Coronary artery (tissue), 2 donors: ENCODE measurements at regions not wholly inside any gene's neighbourhood (a gene's known extent, or its start where the extent isn't known, plus 50 kb on each side); places are given as distances from the start of the nearest gene placed in this dataset.

Experiments used
- DNase-seq: peaks from one replicate; pipeline ENCODE4 v3.0.0-alpha.2; 2017; ENCODE audit warnings: low spot score
- H3K27ac ChIP-seq, 2 donors: fragments of 200-600 bp; sonication (generic); one replicate each; pipeline ENCODE4 v1.5.1; 2016 to 2019
- H3K4me3 ChIP-seq: fragments of 200-600 bp; sonication (generic); 2 replicates; pipeline ENCODE4 v1.5.1; 2016; ENCODE audit warnings: mild to moderate bottlenecking, moderate library complexity
- TF ChIP-seq, protein P1 (sequence below): fragments of 200-600 bp; sonication (generic); IDR thresholded peaks from one replicate; pipeline ENCODE4 v1.5.1; 2019; ENCODE audit warnings: antibody characterized with exemption

DNA sequence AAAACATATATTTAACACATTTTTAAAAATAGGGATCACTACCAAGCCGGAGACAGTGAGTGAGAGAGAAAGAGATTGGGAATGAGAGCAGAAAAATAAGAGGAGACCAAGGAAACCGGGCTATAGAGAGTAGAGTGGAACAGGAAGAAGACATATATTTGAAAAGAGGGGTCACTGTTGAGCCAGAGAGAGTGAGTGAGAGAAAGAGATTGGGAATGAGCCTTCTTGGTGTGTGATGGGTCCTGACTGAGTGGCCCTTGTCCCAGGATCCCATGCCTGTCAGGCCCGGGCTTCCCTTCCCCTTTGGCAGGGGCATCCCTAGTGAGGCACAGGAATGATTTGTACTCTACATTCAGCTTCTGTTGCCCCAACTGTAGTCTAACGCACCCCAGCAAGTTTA lies 646.6 kb downstream of the NTRK3 start:
- Histone ChIP-seq H3K27ac (peak overlapping the region; percentile 21 to 82), H3K4me3 (peak overlapping the region; percentile 2)
- TF ChIP-seq, protein P1, sequence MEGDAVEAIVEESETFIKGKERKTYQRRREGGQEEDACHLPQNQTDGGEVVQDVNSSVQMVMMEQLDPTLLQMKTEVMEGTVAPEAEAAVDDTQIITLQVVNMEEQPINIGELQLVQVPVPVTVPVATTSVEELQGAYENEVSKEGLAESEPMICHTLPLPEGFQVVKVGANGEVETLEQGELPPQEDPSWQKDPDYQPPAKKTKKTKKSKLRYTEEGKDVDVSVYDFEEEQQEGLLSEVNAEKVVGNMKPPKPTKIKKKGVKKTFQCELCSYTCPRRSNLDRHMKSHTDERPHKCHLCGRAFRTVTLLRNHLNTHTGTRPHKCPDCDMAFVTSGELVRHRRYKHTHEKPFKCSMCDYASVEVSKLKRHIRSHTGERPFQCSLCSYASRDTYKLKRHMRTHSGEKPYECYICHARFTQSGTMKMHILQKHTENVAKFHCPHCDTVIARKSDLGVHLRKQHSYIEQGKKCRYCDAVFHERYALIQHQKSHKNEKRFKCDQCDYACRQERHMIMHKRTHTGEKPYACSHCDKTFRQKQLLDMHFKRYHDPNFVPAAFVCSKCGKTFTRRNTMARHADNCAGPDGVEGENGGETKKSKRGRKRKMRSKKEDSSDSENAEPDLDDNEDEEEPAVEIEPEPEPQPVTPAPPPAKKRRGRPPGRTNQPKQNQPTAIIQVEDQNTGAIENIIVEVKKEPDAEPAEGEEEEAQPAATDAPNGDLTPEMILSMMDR, result no peak
- DNase-seq, result no peak

DNA sequence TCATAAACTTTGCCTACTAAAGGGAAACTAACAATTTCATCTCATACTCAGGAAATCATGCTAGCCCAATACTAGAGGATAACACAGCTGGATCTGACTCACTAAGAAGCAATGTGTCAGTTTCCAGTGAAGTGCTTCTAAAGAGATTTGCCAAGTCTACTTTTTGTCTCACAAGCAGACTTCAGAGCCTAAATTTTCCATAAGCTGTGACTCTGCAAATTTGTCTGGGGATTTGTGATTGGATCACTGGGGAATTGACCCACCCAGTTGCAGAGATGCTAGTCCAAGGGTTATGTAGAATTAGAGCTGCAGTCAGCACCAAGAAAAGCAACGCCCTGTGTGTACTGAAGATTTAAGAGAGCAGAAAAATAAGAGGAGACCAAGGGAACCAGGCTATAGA lies 647.1 kb downstream of the NTRK3 start:
- peak overlapping the region; percentile 21 to 60 for H3K27ac ChIP-seq
- H3K4me3 ChIP-seq, result no peak overlapping the region
- no peak for DNase-seq
- TF ChIP-seq, protein P1, result no peak

DNA sequence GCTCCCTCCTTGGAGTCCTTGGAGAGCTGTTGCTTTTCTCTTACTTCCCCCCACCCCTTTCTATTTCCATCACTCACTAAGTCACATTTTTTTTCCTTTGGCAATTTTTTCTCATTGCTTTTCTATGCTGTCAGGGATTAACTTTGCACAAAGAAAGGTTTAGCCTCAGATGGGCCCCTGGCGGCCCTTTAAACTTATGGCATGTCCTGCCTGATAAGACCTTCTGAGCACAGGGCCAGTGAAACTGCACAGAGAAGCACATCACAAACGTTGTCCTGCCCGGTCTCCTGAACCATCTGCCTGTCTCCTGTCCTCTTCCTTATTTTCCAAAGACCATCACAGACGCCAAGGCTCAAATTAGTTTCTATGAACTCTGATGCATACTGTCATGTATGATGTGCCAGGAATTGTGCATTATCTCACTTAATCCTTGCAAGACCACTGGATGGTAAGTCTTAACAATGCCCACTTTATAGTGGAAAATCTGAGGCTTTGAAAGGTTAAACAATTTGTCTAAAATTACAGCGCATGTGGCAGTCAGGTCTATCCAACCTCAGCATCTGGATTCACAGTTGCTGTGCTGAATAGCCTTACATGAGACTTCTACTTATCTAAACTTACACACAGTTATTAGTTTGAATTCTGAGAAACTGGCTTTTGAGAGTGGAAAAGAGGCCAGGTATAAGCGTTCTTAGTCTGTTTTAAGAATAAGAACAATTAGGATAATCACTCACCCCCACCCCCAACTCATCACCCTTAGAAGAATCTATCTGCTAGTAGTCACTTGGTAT lies 648.1 kb downstream of the NTRK3 start:
- DNase-seq, result no peak
- TF ChIP-seq, protein P1, result no peak
- no peak overlapping the region for H3K4me3 ChIP-seq
- peak overlapping the region in 1 of 2 donors; percentile 60 for H3K27ac ChIP-seq

DNA sequence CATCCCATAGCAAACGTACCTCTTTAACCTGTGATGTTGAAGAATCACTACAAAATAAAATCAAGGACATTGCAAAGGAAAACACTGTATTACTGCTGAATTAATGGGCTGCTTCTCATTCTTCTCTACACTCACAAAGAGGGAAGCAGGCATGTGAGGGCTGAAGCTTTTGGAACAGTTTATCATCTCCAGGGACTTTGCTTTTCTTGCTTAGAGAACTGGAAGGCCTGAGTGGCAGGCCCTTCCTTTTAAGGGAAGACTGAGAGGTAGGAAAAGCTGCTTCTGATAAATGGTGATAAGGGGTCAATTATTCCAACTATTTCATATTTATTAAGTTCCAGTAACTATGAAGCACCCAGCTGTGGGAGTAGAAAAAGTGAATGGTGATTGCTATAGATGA lies 649.6 kb downstream of the NTRK3 start:
- no peak for DNase-seq
- Histone ChIP-seq H3K4me3 (no peak overlapping the region), H3K27ac (peak overlapping the region in 1 of 2 donors; percentile 36)
- TF ChIP-seq, protein P1, result no peak

DNA sequence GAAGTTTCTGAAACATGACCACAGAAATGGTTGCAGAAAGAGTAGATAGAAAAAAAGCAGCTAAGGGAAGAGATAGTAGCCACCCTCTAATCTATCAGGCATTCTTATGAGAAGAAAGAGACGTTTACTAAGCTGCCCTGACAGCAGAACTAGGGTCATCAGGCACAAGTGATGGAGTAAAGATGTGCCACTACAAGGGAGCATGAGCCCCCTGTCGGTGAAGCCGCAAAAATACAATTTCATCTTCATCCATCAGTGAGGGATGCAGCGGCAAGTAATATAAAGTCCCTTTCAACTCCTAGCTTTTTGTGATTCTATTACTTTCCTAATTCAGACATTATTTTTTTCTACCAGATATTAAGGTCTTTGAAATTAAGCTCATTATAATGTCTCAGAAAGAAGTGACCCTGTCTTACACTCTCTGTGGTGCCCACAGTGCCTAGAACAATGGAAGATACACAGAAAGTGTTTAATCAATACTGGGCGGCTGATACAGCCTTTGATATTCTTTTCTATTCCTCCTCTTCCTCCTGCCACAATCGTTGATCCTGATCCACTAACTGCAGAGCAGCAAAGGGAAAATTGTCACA lies 651.6 kb downstream of the NTRK3 start:
- TF ChIP-seq, protein P1, result no peak
- DNase-seq, result no peak
- no peak overlapping the region for H3K27ac ChIP-seq
- H3K4me3 ChIP-seq, result no peak overlapping the region

DNA sequence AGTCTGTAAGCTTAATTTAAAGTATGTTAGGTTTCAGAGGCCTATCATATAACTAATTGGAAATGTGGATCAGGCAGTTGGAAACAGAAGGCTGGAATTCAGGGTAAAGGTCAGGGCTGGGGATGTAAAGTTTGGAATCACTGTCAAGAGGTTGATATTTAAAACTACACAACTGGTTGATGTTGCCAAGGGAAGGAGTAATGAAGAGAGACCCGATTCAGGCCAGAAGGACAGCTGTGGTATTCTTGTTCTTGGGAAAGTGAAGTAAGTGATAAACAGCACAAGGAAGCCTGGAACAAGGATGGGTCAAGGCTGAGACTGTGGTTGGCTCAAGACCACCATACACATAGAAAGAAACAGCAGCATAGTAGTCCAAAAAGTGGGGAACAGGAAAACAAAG lies 654.2 kb downstream of the NTRK3 start:
- Histone ChIP-seq H3K27ac (no peak overlapping the region), H3K4me3 (no peak overlapping the region)
- DNase-seq, result no peak
- TF ChIP-seq, protein P1, result no peak

DNA sequence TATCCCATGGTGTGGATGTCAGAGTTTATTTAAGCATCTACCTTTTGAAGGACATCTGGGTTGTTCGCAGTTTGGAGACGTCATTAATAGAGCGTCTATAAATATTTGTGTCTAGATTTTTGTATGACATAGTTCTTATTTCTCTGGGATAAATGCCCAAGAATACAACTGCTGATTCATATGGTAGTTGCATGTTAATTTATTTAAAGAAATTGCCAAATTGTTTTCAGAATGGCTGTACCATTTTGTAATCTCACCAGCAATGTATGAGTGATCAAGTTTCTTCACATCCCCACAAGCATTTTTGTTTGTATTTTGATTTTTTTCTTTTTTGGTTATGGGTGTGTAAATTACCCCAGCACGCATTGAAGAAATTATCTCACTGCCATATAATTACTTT lies 656.9 kb downstream of the NTRK3 start:
- Histone ChIP-seq H3K27ac (no peak overlapping the region), H3K4me3 (no peak overlapping the region)
- no peak for DNase-seq
- TF ChIP-seq, protein P1, result no peak
